ENCODE measurements at regions not wholly inside any gene's neighbourhood (a gene's known extent, or its start where the extent isn't known, plus 50 kb on each side); places are given as distances from the start of the nearest gene placed in this dataset.

GRCh38 chr18:78699499-78699898 lies 280.1 kb upstream of the SALL3 start:
- DNase-seq, result no peak

DNA sequence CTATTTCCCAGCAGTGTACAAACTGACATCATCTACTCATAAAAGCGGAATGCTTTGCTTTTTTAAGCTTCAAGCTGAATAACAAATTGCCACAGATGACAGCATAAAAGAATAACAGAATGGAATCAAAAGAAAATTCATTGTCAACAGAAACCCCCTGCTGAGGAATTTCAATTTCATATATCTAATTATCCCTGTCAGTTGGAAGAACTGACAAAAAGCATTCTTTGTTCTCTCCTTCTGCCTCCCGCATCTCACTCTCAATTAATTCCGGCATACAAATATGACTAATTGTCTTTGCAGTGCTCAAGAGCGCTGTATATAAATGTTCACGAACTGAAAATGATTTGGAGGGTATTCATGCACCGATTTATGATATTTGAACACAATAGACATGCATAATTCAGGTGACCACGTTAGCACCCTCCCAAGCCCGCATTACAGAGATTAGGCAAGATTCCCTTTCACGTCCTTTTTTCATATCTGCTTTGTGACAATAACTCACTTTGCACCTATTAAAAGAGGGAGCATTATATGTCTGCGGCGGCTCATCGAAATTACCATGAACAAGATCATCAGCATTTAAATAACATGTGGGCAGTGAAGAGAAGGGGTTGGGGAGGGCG lies 277.7 kb upstream of the SALL3 start:
- DNase-seq, result no peak

DNA sequence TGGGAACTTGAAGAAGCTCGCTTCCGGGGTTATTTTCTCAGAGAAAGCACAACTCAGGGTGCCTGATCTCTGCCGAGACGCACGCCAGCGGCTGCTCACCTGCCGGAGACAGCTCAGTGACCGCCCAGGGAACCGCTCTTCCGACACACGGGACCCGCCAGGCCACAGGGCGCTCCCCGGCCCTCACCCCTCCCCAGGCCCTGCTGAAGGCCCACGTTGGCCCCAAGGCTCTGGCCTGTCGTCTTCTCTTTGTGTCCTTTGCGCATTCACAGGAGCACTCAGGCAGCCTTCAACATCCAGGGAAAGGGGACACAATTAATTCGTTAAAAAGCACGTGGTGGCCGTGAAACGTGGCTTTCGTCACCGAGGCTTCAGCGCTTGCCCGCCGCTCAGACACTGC lies 276.3 kb upstream of the SALL3 start:
- DNase-seq, result no peak

- DNase-seq, result no peak
These were observed 274.6 kb upstream of the SALL3 start for GRCh38 chr18:78704971-78705461.

DNA sequence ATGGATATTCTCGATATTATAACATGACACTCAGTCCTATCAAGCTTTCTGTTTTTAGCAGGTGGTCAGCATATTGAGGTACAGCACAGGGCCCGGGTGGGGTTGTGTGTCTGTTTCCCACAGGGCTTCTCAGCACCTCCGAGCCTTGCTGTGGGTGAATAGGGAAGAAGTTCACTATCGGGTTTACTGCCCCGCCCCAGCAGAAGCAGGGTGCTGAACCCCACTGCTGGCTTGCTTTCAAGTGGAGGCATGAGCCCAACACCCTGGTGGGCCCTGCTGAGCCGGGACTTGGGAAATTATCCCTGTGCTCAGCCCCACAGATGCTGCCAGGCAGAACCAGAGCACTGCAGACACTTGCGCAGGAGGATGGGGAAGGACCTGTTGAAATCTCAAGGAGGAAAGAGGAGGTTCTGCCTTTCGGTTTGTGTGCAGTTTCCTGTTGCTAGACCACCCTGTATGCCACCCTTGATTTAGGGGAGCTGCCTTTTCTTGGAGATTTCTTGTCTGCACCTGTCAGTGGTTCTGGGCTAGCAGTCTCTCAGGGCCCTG lies 270.3 kb upstream of the SALL3 start:
- no peak for DNase-seq

- no peak for DNase-seq
These were observed 268.3 kb upstream of the SALL3 start for GRCh38 chr18:78711316-78711715.

- no peak for DNase-seq
These were observed 267.6 kb upstream of the SALL3 start for GRCh38 chr18:78711971-78712370.

GRCh38 chr18:78713069-78713468 lies 266.5 kb upstream of the SALL3 start:
- DNase-seq, result no peak

DNA sequence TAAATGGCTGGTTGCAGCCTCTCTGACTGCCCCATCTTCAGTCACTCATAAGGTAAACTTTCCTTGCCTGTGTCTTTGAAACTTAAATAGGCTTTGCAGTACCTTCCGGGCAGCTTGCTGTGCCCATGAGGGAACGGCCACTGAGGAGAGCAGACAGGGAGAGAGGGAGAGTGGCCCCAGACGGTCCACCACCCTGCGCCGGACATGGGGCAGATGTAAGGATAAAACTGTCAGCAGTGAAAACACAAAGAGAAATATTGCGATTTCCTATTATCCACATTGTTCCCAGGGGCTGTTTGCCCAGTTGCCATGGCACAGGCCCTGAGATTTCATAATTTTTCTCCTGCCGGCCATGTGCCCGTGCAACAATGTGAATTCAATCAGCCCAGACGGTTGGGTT lies 265.9 kb upstream of the SALL3 start:
- DNase-seq, result no peak

GRCh38 chr18:78716022-78716421 lies 263.6 kb upstream of the SALL3 start:
- DNase-seq, result no peak

- DNase-seq, result no peak
These were observed 263.0 kb upstream of the SALL3 start for GRCh38 chr18:78716581-78716980.

DNA sequence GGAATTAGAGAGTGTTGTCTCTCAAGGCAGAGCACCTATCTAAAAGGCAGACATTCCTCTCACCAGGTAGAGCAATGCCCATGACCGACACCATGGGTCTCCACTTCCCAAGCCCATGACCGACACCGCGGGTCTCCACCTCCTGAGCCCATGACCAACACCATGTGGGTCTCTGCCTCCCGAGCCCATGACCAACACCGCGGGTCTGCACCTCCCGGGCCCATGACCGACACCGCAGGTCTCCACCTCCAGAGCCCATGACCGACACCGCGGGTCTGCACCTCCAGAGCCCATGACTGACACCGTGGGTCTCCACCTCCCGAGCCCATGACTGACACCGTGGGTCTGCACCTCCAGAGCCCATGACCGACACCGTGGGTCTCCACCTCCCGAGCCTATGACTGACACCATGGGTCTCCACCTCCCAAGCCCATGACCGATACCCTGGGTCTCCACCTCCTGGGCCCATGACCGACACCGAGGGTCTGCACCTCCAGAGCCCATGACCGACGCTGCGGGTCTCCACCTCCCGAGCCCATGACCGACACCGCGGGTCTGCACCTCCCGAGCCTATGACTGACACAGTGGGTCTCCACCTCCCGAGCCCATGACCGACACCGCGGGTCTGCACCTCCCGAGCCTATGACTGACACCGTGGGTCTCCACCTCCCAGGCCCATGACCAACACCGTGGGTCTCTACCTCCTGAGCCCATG lies 262.4 kb upstream of the SALL3 start:
- DNase-seq, result no peak

DNA sequence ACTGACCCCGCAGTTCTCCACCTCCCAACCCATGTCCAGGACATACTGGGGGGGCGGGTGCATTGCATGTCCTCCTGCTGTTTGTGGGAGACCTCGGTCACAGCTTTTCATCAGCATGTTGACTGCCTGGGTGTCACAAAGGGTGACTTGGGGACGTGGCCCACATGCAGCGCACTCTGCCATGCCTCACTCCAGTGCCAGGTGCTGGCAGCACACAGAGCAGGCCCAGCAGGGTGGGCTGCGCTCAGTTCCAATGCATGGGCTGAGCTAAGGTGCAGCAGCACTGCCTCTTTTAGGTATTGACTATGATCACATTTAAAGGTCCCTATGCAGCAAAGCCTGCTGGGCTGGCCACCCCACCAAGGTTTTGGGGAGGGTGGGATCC lies 261.9 kb upstream of the SALL3 start:
- no peak for DNase-seq

- DNase-seq, result no peak
These were observed 259.8 kb upstream of the SALL3 start for GRCh38 chr18:78719821-78720220.

GRCh38 chr18:78720456-78721237 lies 259.0 kb upstream of the SALL3 start:
- no peak for DNase-seq

GRCh38 chr18:78721238-78721875 lies 258.3 kb upstream of the SALL3 start:
- no peak for DNase-seq

- no peak for DNase-seq
These were observed 257.6 kb upstream of the SALL3 start for GRCh38 chr18:78721981-78722380.

- DNase-seq, result no peak
These were observed 257.2 kb upstream of the SALL3 start for GRCh38 chr18:78722386-78722785.

DNA sequence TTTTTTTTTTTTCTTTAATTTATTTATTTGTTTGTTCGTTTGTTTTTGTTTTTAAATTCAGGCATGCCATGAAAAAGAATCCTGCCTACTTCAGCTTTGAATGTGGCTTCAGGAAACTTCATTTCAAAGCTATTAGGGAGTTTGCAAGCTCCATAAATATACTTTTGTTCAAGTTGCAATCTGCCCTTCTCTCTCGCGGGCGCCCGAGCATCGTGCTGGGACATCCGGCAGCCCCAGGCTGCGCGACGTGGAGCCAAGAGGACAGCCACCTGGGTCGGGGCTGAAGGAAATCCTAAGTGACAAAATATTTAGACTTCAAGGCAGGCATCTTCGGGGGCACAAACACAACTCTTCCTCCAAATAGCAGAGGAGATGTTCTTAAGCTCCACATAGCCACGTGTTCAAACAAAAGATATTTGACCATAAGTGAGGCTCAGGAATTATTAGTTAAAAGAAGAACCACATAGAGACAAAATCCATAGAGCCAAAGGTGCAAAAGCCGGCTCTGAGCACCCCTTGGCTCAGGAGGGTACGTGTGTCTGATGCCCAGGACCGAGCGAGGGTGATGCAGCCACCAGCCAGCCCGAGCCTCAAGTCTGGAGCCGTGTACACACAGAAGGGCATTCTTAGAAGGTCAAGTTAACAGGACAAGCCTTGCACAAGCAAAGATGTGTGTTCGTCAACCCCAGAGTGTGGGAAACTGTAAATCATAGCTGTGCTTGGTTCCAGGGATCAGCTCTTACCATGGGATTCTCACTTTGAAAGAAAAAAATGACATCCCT lies 256.5 kb upstream of the SALL3 start:
- DNase-seq, result no peak

GRCh38 chr18:78724214-78724914 lies 255.3 kb upstream of the SALL3 start:
- DNase-seq, result no peak

DNA sequence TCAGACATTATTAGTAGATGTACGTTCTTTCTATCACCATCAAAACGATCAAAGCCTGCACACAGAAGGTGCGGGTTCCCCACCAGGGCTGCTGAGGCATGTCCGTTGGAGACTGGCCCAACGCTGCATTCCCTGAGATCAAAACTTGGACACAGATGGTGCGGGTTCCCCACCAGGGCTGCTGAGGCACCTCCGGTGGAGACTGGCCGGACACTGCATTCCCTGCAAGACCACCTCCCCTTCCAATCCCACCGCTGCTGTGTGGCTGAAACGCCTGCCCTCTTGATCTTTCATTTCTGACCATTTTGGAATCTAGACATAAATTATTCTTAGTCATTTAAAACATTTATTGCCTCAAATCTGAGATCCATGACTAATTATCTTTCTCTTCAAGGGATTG lies 254.2 kb upstream of the SALL3 start:
- DNase-seq, result no peak

All from NCI-H2171 treated with DMSO at 0.1 percent for 48 hours (cell line).